Transverse colon (tissue), 4 donors: ENCODE measurements at regions not wholly inside any gene's neighbourhood (a gene's known extent, or its start where the extent isn't known, plus 50 kb on each side); places are given as distances from the start of the nearest gene placed in this dataset.
"Not testable (repeated sequence)": the region's sequence is repeated elsewhere in the genome, so short reads cannot be mapped to it uniquely, and the experiment has no call there.

Experiments
- DNase-seq: peaks from one replicate; pipeline ENCODE4 v3.0.0-alpha.2; 2019
- H3K27ac ChIP-seq, 4 donors: fragments of 200-600 bp; sonication (generic); 2 replicates each; pipeline ENCODE4 v1.5.1; 2016 to 2018; ENCODE audit warnings: inconsistent platforms in 4 of 4
- H3K27me3 ChIP-seq: fragments of 200-600 bp; sonication (generic); 2 replicates; pipeline ENCODE4 v1.5.1; 2017; ENCODE audit warnings: inconsistent platforms
- H3K36me3 ChIP-seq, 4 donors: fragments of 200-600 bp; sonication (generic); 2 replicates each; pipeline ENCODE4 v1.5.1; 2017 to 2019; ENCODE audit warnings: inconsistent platforms in 4 of 4
- H3K4me1 ChIP-seq, 4 donors: fragments of 200-600 bp; sonication (generic); 2 replicates each; pipeline ENCODE4 v1.5.1; 2017 to 2020; ENCODE audit warnings: inconsistent platforms in 4 of 4
- H3K4me3 ChIP-seq, 4 donors: fragments of 200-600 bp; sonication (generic); 1 replicate in 1 of 4; 2 replicates in 3 of 4; pipeline versions ENCODE4 v1.5.1 to v1.6.1; 2017 to 2019; ENCODE audit warnings: inconsistent platforms in 4 of 4
- H3K9me3 ChIP-seq, 2 donors: fragments of 200-600 bp; sonication (generic); 2 replicates each; pipeline ENCODE4 v1.5.1; 2017 to 2019; ENCODE audit warnings: inconsistent platforms in 2 of 2
- EP300 ChIP-seq: sonication (generic); formaldehyde crosslinking; IDR thresholded peaks from one replicate; pipeline ENCODE4 v1.6.1; 2017; ENCODE audit warnings: antibody characterized with exemption, low read depth
- POLR2A ChIP-seq: fragments of 450-650 bp; IDR thresholded peaks from one replicate; pipeline ENCODE4 v1.6.1; 2016; ENCODE audit warnings: antibody characterized with exemption, mild to moderate bottlenecking, moderate library complexity
- POLR2AphosphoS5 ChIP-seq, 3 donors: sonication (generic); formaldehyde crosslinking; IDR thresholded peaks; one replicate each; pipeline ENCODE4 v1.6.1; 2016; ENCODE audit warnings: antibody characterized with exemption in 3 of 3
- WGBS, 2 donors: methylation state at CpG; one replicate each; pipeline ENCODE4 v1.1.5; 2018; ENCODE audit warnings: low coverage in 1 of 2; 5-methylcytosine and 5-hydroxymethylcytosine counted together
- in situ Hi-C, 4 donors: fragments of 200-750 bp; cut with MboI; loops; one replicate each; pipeline versions ENCODE4 v1.15.0 to v1.15.1; 2017; ENCODE audit warnings: low sequenced_read_pairs in 3 of 4, low pct_ligation_motif_present in 1 of 4, low pct_unique_long_range_greater_than_20kb in 1 of 4
- intact Hi-C: fragments of 100-400 bp; cut with DNase I; formaldehyde crosslinking; loops from one replicate; pipeline ENCODE4 v1.15.1; 2023; ENCODE audit warnings: low total_unique reads
- TF ChIP-seq, protein P1 (sequence below), 5 experiments: fragments of 200-600 bp in 3 of 5; fragments of 450-650 bp in 2 of 5; sonication (generic) in 3 of 5; IDR thresholded peaks; 1 replicate in 2 of 5; 2 replicates in 3 of 5; pipeline ENCODE4 v1.5.1; 2016 to 2017; ENCODE audit warnings: antibody characterized with exemption in 5 of 5, inconsistent platforms in 3 of 5, mild to moderate bottlenecking in 2 of 5, moderate library complexity in 1 of 5

DNA sequence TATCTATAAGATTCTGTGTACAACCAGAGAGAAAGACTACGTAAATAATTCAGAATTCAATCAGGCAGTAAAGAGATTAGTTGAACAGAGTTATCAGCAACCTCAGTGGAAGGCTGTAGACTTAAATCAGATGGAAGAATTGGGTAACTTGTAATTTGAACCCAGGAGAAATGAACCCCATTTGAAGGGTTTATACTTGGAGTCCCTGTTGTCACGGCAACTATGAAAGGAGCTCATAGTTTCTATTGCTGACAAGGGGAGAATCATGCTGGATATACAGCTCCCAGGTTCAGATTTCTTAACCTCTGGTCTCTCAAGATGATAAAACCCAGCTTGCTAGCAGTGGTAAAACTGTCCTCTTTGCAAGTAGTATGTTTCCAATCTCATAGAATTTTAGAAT, 54.4 kb upstream of the BMP4 start:
- Histone ChIP-seq H3K4me1 (no peaks in the 10 kb centered on the region), H3K36me3 (no peaks in the 10 kb centered on the region), H3K27me3 (no peaks in the 10 kb centered on the region), H3K4me3 (no peak overlapping the region), H3K27ac (no peak overlapping the region), H3K9me3 (no peaks in the 10 kb centered on the region)
- TF ChIP-seq EP300 (no peak), POLR2A (no peak), POLR2AphosphoS5 (IDR thresholded peaks at IDR 0.05) (no peak)
- TF ChIP-seq, protein P1, sequence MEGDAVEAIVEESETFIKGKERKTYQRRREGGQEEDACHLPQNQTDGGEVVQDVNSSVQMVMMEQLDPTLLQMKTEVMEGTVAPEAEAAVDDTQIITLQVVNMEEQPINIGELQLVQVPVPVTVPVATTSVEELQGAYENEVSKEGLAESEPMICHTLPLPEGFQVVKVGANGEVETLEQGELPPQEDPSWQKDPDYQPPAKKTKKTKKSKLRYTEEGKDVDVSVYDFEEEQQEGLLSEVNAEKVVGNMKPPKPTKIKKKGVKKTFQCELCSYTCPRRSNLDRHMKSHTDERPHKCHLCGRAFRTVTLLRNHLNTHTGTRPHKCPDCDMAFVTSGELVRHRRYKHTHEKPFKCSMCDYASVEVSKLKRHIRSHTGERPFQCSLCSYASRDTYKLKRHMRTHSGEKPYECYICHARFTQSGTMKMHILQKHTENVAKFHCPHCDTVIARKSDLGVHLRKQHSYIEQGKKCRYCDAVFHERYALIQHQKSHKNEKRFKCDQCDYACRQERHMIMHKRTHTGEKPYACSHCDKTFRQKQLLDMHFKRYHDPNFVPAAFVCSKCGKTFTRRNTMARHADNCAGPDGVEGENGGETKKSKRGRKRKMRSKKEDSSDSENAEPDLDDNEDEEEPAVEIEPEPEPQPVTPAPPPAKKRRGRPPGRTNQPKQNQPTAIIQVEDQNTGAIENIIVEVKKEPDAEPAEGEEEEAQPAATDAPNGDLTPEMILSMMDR (IDR thresholded peaks at IDR 0.05): no peak
- 65 to 72% methylated on average over 2 of the region's 2 CpGs for WGBS, 2 donors
- intact Hi-C loops (no loop called here), in situ Hi-C loops (no loop called here)
- no peak for DNase-seq

DNA sequence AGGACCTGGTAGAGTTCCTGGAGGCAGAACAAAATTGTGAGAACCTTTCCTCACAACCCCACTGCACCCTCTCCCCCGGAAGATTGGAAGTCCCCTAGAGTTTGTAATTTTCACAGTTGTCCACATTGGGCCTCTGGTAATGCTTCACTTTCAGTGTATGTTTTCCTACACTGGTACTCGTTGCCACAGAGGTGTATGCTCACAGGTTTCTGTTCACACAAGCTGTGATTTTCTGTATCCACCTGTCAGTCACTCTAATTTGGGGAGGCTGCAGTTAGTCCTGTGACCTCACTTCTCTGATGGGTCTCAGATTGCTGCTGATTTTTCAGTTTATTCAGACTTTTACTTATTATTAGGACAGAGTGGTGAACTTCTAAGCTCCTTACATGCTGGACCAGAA, 66.4 kb upstream of the BMP4 start:
- Histone ChIP-seq H3K4me3 (no peak overlapping the region), H3K4me1 (no peaks in the 10 kb centered on the region), H3K9me3 (no peaks in the 10 kb centered on the region), H3K27ac (no peak overlapping the region), H3K36me3 (no peaks in the 10 kb centered on the region), H3K27me3 (no peaks in the 10 kb centered on the region)
- DNase-seq: no peak
- WGBS, 2 donors: 86 to 90% methylated on average over 2 of the region's 2 CpGs
- TF ChIP-seq, protein P1 (IDR thresholded peaks at IDR 0.05): no peak
- no peak for TF ChIP-seq EP300
- no peak for TF ChIP-seq POLR2A
- no peak for TF ChIP-seq POLR2AphosphoS5 (IDR thresholded peaks at IDR 0.05)
- intact Hi-C loops: no loop called here
- in situ Hi-C loops: no loop called here

DNA sequence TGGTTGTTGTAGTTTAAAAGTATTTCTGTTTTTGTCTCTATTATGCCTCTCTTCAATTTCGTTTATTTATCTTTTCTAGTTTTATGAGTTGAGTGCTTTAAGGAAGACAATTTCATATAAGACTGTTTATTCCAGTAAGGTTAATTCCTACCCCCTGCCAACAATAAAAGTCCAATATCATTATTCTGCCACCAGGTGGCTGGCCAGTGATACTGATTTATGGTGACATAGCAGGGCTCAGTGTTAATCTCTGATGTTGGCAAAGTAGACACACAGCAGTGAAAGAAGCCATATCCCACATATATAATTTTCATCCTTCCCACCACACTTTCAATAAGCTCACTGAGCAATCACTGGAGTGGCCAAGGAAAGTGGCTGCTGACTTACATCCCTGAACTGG, 69.0 kb upstream of the BMP4 start:
- DNase-seq: no peak

DNA sequence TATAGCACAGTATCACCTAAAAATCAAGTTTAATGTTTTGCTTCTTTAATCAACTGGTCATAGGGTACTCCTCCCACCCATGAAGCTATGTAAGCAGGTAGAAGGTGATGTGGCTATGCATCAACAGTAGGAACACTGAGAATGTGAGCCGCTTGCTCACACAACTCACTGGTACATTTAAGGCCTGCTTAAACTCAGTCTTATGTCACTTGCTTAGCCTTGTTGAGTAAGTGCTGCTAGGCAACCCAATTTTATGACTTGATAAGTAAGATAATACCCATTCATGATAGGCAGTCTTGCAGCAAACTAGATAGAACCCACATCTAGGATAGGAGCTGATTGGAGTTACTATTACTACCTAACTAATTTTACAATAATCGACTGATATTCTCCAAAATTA, 70.0 kb upstream of the BMP4 start:
- no peak overlapping the region for H3K4me3 ChIP-seq
- H3K9me3 ChIP-seq: no peaks in the 10 kb centered on the region
- no peak for DNase-seq
- no peaks in the 10 kb centered on the region for H3K36me3 ChIP-seq
- H3K27ac ChIP-seq: no peak overlapping the region
- TF ChIP-seq EP300 (no peak), POLR2AphosphoS5 (IDR thresholded peaks at IDR 0.05) (no peak), POLR2A (no peak)
- TF ChIP-seq, protein P1 (IDR thresholded peaks at IDR 0.05): no peak
- WGBS, 2 donors: 61 to 69% methylated on average over 2 of the region's 2 CpGs
- no peaks in the 10 kb centered on the region for H3K27me3 ChIP-seq
- intact Hi-C loops (no loop called here), in situ Hi-C loops (no loop called here)
- no peaks in the 10 kb centered on the region for H3K4me1 ChIP-seq

More for the DNA sequence above, 69.0 kb upstream of the BMP4 start:
- no peak overlapping the region for H3K4me3 ChIP-seq
- intact Hi-C loops: no loop called here
- WGBS, 2 donors: 20 to 41% methylated on average over 1 of the region's 1 CpG
- no peaks in the 10 kb centered on the region for H3K36me3 ChIP-seq
- TF ChIP-seq POLR2AphosphoS5 (IDR thresholded peaks at IDR 0.05): no peak
- TF ChIP-seq, protein P1 (IDR thresholded peaks at IDR 0.05): peak in 4 of 5 experiments; percentile 30 to 45 (median 38)
- no peak overlapping the region for H3K27ac ChIP-seq
- in situ Hi-C loops: no loop called here
- H3K9me3 ChIP-seq: no peaks in the 10 kb centered on the region
- no peaks in the 10 kb centered on the region for H3K4me1 ChIP-seq
- H3K27me3 ChIP-seq: no peaks in the 10 kb centered on the region

DNA sequence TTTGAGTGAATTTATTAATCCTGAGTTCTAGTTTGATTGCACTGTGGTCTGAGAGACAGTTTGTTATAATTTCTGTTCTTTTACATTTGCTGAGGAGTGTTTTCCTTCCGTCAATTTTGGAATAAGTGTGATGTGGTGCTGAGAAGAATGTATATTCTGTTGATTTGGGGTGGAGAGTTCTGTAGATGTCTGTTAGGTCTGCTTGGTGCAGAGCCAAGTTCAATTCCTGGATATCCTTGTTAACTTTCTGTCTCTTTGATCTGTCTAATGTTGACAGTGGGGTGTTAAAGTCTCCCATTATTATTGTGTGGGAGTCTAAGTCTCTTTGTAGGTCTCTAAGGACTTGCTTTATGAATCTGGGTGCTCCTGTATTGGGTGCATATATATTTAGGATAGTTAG, 74.4 kb upstream of the BMP4 start:
- H3K4me3 ChIP-seq, H3K4me1 ChIP-seq, H3K27ac ChIP-seq, in situ Hi-C loops, DNase-seq, intact Hi-C loops, H3K27me3 ChIP-seq, H3K36me3 ChIP-seq, H3K9me3 ChIP-seq: not testable (repeated sequence)
- 84 to 88% methylated on average over 1 of the region's 1 CpG for WGBS, 2 donors

DNA sequence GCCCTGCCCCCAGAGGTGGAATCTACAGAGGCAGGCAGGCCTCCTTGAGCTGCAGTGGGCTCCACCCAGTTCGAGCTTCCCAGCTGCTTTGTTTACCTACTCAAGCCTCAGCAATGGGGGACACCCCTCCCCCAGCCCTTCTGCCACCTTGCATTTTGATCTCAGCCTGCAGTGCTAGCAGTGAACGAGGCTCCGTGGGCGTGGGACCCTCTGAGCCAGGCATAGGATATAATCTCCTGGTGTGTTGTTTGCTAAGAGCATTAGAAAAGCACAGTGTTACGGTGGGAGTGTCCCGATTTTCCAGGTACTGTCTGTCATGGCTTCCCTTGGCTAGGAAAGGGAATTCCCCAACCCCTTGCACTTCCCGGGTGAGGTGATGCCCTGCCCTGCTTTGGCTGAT, 76.7 kb upstream of the BMP4 start:
- H3K9me3 ChIP-seq, DNase-seq, H3K36me3 ChIP-seq, intact Hi-C loops, in situ Hi-C loops, H3K4me1 ChIP-seq, H3K27me3 ChIP-seq, H3K27ac ChIP-seq, H3K4me3 ChIP-seq: not testable (repeated sequence)
- WGBS, 2 donors: 50 to 79% methylated on average over 2 to 7 of the region's 7 CpGs
